ENCODE measurements at regions not wholly inside any gene's neighbourhood (a gene's known extent, or its start where the extent isn't known, plus 50 kb on each side); places are given as distances from the start of the nearest gene placed in this dataset.
"Not testable (repeated sequence)": the region's sequence is repeated elsewhere in the genome, so short reads cannot be mapped to it uniquely, and the experiment has no call there.

- Histone ChIP-seq H3K9ac (ENCODE audit: low read depth, low read length) (no peak overlapping the region), H3K27me3 (ENCODE audit: insufficient read depth, low read length) (no peaks in the 10 kb centered on the region)
These were observed 121.4 kb downstream of the NUFIP1 start for GRCh38 chr13:44867825-44868224.

GRCh38 chr13:44866411-44866911, 122.8 kb downstream of the NUFIP1 start:
- H3K4me1 ChIP-seq (ENCODE audit: insufficient read depth, low read length): no peaks in the 10 kb centered on the region
- no peak overlapping the region for H3K9ac ChIP-seq (ENCODE audit: low read depth, low read length)
- no peaks in the 10 kb centered on the region for H3K9me3 ChIP-seq (ENCODE audit: insufficient read depth, low read depth, low read length)
- H3K36me3 ChIP-seq (ENCODE audit: insufficient read depth, low read depth, low read length): no peaks in the 10 kb centered on the region
- no peak overlapping the region for H3K4me3 ChIP-seq (ENCODE audit: low read length)
- H3K27me3 ChIP-seq (ENCODE audit: insufficient read depth, low read length): no peaks in the 10 kb centered on the region
- H3K27ac ChIP-seq (ENCODE audit: low read length): no peak overlapping the region

More at GRCh38 chr13:44867825-44868224, 121.4 kb downstream of the NUFIP1 start:
- Histone ChIP-seq H3K9me3 (ENCODE audit: insufficient read depth, low read depth, low read length) (no peaks in the 10 kb centered on the region), H3K4me1 (ENCODE audit: insufficient read depth, low read length) (no peaks in the 10 kb centered on the region), H3K4me3 (ENCODE audit: low read length) (no peak overlapping the region), H3K27ac (ENCODE audit: low read length) (no peak overlapping the region), H3K36me3 (ENCODE audit: insufficient read depth, low read depth, low read length) (no peaks in the 10 kb centered on the region)

- Histone ChIP-seq H3K9ac (ENCODE audit: low read depth, low read length) (no peak overlapping the region), H3K36me3 (ENCODE audit: insufficient read depth, low read depth, low read length) (no peaks in the 10 kb centered on the region)
These were observed 123.4 kb downstream of the NUFIP1 start for GRCh38 chr13:44865722-44866410.

GRCh38 chr13:44863641-44864040, 125.6 kb downstream of the NUFIP1 start:
- H3K9ac ChIP-seq (ENCODE audit: low read depth, low read length); H3K27ac ChIP-seq (ENCODE audit: low read length); H3K4me1 ChIP-seq (ENCODE audit: insufficient read depth, low read length); H3K36me3 ChIP-seq (ENCODE audit: insufficient read depth, low read depth, low read length); H3K9me3 ChIP-seq (ENCODE audit: insufficient read depth, low read depth, low read length); H3K4me3 ChIP-seq (ENCODE audit: low read length); H3K27me3 ChIP-seq (ENCODE audit: insufficient read depth, low read length): not testable (repeated sequence)

More at GRCh38 chr13:44865722-44866410, 123.4 kb downstream of the NUFIP1 start:
- Histone ChIP-seq H3K4me1 (ENCODE audit: insufficient read depth, low read length) (no peaks in the 10 kb centered on the region), H3K27me3 (ENCODE audit: insufficient read depth, low read length) (no peaks in the 10 kb centered on the region), H3K27ac (ENCODE audit: low read length) (no peak overlapping the region), H3K9me3 (ENCODE audit: insufficient read depth, low read depth, low read length) (no peaks in the 10 kb centered on the region), H3K4me3 (ENCODE audit: low read length) (no peak overlapping the region)

- Histone ChIP-seq H3K9me3 (ENCODE audit: insufficient read depth, low read depth, low read length) (no peaks in the 10 kb centered on the region), H3K36me3 (ENCODE audit: insufficient read depth, low read depth, low read length) (no peaks in the 10 kb centered on the region)
These were observed 128.8 kb downstream of the NUFIP1 start for GRCh38 chr13:44860454-44860853.

GRCh38 chr13:44857736-44858135, 131.5 kb downstream of the NUFIP1 start:
- H3K27ac ChIP-seq (ENCODE audit: low read length): no peak overlapping the region
- H3K4me1 ChIP-seq (ENCODE audit: insufficient read depth, low read length): peaks cover under 1% of the 10 kb centered on the region; the same call in 1 of the 2 replicates
- H3K36me3 ChIP-seq (ENCODE audit: insufficient read depth, low read depth, low read length): no peaks in the 10 kb centered on the region
- H3K4me3 ChIP-seq (ENCODE audit: low read length): no peak overlapping the region
- no peaks in the 10 kb centered on the region for H3K27me3 ChIP-seq (ENCODE audit: insufficient read depth, low read length)
- H3K9ac ChIP-seq (ENCODE audit: low read depth, low read length): no peak overlapping the region
- no peaks in the 10 kb centered on the region for H3K9me3 ChIP-seq (ENCODE audit: insufficient read depth, low read depth, low read length)

More at GRCh38 chr13:44860454-44860853, 128.8 kb downstream of the NUFIP1 start:
- Histone ChIP-seq H3K4me3 (ENCODE audit: low read length) (no peak overlapping the region), H3K4me1 (ENCODE audit: insufficient read depth, low read length) (no peaks in the 10 kb centered on the region), H3K9ac (ENCODE audit: low read depth, low read length) (no peak overlapping the region), H3K27ac (ENCODE audit: low read length) (no peak overlapping the region), H3K27me3 (ENCODE audit: insufficient read depth, low read length) (no peaks in the 10 kb centered on the region)

- peaks cover 5% of the 10 kb centered on the region for H3K4me1 ChIP-seq (ENCODE audit: insufficient read depth, low read length)
- H3K27ac ChIP-seq (ENCODE audit: low read length): no peak overlapping the region
These were observed 132.2 kb downstream of the NUFIP1 start for GRCh38 chr13:44857061-44857460.

GRCh38 chr13:44855860-44856259, 133.4 kb downstream of the NUFIP1 start:
- peaks cover 5% of the 10 kb centered on the region for H3K4me1 ChIP-seq (ENCODE audit: insufficient read depth, low read length)
- H3K27me3 ChIP-seq (ENCODE audit: insufficient read depth, low read length): no peaks in the 10 kb centered on the region
- no peaks in the 10 kb centered on the region for H3K9me3 ChIP-seq (ENCODE audit: insufficient read depth, low read depth, low read length)
- no peak overlapping the region for H3K4me3 ChIP-seq (ENCODE audit: low read length)
- H3K27ac ChIP-seq (ENCODE audit: low read length): no peak overlapping the region
- H3K36me3 ChIP-seq (ENCODE audit: insufficient read depth, low read depth, low read length): no peaks in the 10 kb centered on the region
- H3K9ac ChIP-seq (ENCODE audit: low read depth, low read length): no peak overlapping the region

More at GRCh38 chr13:44857061-44857460, 132.2 kb downstream of the NUFIP1 start:
- Histone ChIP-seq H3K4me3 (ENCODE audit: low read length) (no peak overlapping the region), H3K27me3 (ENCODE audit: insufficient read depth, low read length) (no peaks in the 10 kb centered on the region), H3K9me3 (ENCODE audit: insufficient read depth, low read depth, low read length) (no peaks in the 10 kb centered on the region), H3K36me3 (ENCODE audit: insufficient read depth, low read depth, low read length) (no peaks in the 10 kb centered on the region), H3K9ac (ENCODE audit: low read depth, low read length) (no peak overlapping the region)

GRCh38 chr13:44854313-44855060, 134.8 kb downstream of the NUFIP1 start:
- Histone ChIP-seq H3K9me3 (ENCODE audit: insufficient read depth, low read depth, low read length) (no peaks in the 10 kb centered on the region), H3K4me1 (ENCODE audit: insufficient read depth, low read length) (peaks cover 5% of the 10 kb centered on the region), H3K27ac (ENCODE audit: low read length) (no peak overlapping the region), H3K27me3 (ENCODE audit: insufficient read depth, low read length) (no peaks in the 10 kb centered on the region), H3K36me3 (ENCODE audit: insufficient read depth, low read depth, low read length) (no peaks in the 10 kb centered on the region), H3K4me3 (ENCODE audit: low read length) (no peak overlapping the region), H3K9ac (ENCODE audit: low read depth, low read length) (no peak overlapping the region)

GRCh38 chr13:44853641-44854040, 135.6 kb downstream of the NUFIP1 start:
- H3K9ac ChIP-seq (ENCODE audit: low read depth, low read length): no peak overlapping the region

GRCh38 chr13:44848920-44849676, 140.2 kb downstream of the NUFIP1 start:
- no peak overlapping the region for H3K27ac ChIP-seq (ENCODE audit: low read length)

More at GRCh38 chr13:44853641-44854040, 135.6 kb downstream of the NUFIP1 start:
- H3K4me1 ChIP-seq (ENCODE audit: insufficient read depth, low read length): peaks cover 5% of the 10 kb centered on the region
- no peaks in the 10 kb centered on the region for H3K36me3 ChIP-seq (ENCODE audit: insufficient read depth, low read depth, low read length)
- H3K4me3 ChIP-seq (ENCODE audit: low read length): no peak overlapping the region
- no peaks in the 10 kb centered on the region for H3K27me3 ChIP-seq (ENCODE audit: insufficient read depth, low read length)
- H3K27ac ChIP-seq (ENCODE audit: low read length): no peak overlapping the region
- no peaks in the 10 kb centered on the region for H3K9me3 ChIP-seq (ENCODE audit: insufficient read depth, low read depth, low read length)

More at GRCh38 chr13:44848920-44849676, 140.2 kb downstream of the NUFIP1 start:
- Histone ChIP-seq H3K9me3 (ENCODE audit: insufficient read depth, low read depth, low read length) (no peaks in the 10 kb centered on the region), H3K9ac (ENCODE audit: low read depth, low read length) (no peak overlapping the region), H3K27me3 (ENCODE audit: insufficient read depth, low read length) (no peaks in the 10 kb centered on the region), H3K36me3 (ENCODE audit: insufficient read depth, low read depth, low read length) (no peaks in the 10 kb centered on the region), H3K4me1 (ENCODE audit: insufficient read depth, low read length) (peaks cover 5% of the 10 kb centered on the region), H3K4me3 (ENCODE audit: low read length) (no peak overlapping the region)

Data from iPS-20b (cell line).